ENCODE measurements at regions not wholly inside any gene's neighbourhood (a gene's known extent, or its start where the extent isn't known, plus 50 kb on each side); places are given as distances from the start of the nearest gene placed in this dataset.
"Not testable (repeated sequence)": the region's sequence is repeated elsewhere in the genome, so short reads cannot be mapped to it uniquely, and the experiment has no call there.

DNA sequence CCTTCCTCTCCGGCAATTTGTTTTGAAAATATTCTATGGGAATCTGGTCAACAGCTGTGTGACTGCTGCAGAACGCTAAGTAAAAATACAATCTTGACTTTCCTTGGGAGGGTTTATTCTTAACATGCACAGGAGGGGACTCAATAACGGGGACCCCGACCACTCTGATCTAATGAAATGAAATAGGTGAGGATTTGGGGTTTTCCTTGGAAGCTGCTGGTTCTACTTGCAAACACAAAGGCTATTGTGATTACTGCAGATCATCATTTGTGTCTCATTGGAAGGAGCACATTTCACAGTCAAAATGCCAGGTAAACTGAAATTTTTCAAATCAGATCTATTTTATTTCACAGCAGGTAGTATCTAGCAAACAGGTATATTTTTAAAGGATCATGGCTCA, 366.1 kb downstream of the SHANK2 start:
- DNase-seq, result no peak

DNA sequence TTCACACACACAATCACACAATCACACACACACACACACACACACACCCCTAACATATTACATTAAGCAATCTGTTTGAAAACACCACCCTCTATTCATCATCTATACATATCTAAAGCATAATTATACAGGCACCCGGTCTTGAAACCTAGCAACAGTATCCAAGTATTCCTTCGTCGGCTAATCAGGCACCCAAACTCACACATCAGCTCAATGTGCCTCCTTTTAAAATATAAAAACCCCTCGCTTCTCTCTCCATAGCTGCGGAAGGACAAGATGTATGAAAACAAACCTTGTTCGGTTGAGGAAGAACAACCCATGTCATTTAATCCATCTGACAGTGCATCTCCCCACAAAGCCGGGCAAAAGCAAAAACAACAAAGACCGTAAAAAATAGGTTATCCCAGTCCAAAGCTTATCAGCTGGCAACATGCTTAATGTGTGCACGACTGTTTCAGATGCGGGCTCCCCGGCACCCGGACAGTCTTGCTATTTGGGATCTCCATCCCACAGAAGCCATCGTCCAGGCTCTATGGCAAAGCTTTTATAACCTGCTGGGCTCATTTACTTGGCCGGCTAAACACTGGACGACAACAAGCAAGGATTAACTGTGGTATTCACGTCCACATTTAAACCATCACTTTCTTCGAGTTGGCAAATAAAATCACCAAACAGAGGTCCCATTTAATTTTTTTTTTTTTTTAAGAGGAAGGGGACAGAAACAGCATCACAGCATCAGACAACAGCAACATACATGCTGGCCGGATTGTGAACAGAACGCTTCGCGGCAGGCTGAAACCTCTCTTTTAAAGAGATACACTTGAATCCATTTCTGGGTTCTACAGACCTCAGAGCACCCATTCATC, 365.5 kb downstream of the SHANK2 start:
- no peak for DNase-seq

DNA sequence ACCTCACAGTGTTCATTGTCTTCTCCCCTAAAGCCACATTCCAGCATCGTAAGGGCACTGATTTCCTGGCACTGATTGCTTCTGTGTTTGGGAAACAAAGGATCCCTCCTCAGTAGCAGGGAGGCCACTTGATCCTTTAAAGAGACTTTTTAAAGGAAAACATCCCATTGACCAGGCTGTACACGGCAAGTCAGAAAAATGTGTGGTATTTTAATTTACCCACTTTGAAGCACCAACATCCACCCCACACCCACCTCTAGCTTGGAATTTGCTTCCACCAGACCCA, 364.9 kb downstream of the SHANK2 start:
- no peak for DNase-seq

DNA sequence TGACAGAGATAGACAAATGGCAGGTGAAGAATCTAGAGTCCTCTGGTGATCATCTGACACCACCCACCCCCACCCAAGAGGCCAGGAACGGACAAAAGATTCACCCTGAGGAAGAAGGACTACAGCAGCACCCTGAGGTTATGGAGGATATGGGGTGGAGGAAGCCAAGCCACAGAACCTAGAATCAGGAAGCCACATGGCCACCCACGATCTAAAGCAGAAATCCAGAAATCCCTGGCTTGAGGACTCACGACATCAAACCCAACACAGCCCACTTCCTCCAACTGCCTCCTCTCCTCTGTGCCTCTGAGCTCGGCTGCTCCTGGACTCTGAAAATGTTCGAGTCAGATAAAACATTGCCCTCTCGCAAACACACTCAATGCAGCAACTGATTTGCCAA, 364.3 kb downstream of the SHANK2 start:
- DNase-seq, result no peak

DNA sequence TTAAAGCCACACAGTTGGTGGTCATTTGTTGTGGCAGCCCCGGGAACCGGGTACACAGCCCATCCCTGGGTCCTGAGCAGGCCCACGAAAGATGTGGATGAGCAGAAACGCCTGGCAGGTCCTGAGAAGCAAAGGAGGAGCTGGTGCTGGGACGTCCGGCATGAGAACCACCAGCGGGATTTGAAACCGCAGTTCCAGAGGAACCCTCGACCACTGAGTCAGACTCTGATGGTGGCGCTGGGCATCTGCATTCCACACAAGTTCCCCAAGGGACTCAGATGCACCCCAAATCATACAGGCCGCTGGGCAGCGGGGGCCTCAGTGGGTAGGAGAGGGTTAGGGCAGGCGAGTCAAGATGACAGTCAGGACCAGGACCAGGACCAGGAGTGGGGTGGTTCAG, 363.0 kb downstream of the SHANK2 start:
- DNase-seq, result no peak

DNA sequence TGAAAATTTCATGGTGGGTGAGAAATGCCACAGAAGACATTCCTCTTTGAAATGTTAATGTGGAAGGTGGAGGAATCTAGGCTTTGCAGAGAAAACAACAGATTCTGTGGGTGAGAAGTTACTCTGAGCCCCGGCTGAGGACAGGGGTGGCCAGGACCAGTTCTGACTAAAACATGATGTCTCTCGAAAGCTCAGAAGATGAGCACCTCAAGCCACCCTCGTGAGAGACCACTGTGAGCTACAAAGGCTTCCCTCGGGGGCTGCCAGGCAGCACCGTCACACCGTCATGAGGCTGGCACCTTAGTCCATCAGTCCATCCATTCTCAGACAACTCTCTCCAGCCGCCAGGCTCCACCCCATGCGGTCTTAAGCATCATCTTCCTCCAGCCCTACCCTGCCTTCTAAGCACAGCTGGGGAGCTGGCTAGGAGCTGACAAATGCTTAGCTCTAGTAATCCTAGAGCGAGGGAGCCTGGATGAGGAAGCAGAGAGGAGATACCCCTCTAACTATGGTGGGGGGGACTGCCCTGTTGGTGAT, 360.5 kb downstream of the SHANK2 start:
- no peak for DNase-seq

DNA sequence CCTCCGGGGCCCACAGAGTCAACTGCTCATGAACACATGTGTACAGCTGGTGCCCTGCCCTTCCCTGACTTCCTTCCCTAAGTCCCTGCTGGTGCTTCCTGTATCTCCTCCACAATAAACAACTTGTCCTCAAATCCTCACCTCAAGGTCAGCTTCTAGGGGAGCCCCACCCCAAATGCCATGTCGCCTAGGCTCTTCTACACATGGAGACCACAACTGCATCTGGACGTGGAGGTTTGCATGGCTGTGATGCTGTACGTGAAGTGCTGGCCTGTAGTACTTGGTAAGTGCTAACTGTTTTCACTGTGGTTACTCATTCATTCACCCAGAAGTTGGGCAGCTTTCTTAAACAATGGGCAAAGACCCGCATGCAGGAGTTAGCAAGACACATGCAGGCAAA, 359.5 kb downstream of the SHANK2 start:
- no peak for DNase-seq

DNA sequence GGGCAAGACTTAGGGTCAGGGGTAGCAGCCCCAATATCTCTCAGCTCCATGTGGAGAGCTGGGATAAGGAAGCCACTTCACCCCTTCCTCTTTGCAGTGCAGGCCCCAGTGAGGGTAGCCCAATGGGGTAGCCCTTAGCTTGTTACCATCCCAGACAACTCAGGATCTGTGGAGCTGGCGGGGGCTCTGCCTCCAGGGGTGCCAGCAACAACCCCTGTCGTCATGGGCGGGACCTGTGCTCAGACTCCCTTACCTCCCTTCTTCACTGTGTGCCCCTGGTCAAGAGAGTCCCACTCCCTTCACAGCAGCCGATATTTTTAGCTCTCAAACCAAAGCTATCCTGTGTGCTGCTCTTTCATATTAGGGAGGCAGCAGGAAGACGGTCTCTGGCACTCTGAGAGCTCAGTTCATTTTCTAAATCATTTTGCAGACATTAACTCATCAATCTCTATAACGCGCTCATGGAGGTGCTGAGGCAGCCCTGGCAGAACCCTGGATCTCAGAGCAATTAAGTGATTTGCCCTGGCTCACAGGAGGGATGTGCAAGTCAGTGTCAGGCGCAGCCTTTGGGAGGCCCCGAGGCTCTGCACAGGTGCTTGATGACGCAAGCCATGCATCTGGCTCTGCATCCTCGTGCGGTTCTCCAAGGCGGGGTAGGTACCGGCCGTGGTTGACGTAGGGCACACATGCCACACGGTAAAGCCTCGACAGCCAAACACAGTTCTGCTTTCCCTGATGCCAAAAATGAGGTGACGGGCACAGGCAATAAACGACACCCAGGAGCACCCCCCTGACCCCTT, 357.6 kb downstream of the SHANK2 start:
- DNase-seq, result no peak

DNA sequence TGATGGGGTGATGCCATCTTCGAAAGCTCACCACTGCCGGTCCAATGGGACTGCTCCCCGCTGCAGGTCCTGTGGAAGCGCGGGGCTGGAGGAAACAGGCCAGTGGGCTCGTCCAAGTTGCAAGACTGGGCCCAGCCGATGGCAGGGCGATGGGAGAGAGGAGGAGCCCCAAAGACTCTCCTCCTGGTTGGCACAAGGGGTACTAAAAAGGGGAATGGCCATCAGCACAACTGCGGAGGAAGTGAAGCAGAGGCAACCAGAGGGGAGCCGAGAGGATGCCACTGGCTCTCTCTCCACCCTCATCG, 357.1 kb downstream of the SHANK2 start:
- no peak for DNase-seq

DNA sequence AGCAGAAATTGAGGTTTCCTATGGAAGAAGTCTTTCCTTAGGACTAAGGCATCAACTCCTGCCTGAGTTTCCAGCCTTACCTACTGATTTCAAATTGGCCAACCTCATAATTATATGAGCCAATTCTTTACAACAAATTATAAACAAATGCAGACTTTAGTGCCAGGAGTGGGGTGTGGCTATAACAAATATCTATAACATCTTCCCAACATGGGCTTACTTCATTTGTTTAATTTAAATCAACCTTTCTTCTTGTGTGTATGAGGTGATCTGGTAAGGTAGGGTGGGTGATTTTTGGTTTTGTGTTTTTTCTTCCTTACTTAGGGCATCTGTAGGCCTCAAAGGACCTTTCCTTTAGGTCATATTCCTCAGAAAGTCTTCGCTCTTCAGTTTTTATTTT, 354.9 kb downstream of the SHANK2 start:
- no peak for DNase-seq

DNA sequence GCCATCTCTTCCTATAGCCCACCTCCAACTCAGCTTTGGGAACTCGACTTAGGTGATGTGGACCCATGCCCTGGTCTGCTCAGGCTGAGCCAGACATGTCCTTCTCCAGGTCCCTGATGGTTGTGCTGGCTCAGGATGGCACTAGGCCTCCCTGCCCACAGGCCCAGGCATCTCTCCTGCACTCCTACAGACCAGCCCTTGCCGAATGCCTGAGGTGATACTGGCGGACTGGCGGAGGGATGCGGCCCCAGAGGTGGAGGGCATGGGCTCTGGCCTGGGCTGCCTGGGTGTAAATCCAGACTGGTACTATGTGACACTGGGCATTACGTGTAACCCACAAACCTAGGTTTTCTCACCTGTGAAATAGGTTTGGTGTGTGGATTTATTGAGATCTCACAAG, 352.8 kb downstream of the SHANK2 start:
- DNase-seq, result no peak

DNA sequence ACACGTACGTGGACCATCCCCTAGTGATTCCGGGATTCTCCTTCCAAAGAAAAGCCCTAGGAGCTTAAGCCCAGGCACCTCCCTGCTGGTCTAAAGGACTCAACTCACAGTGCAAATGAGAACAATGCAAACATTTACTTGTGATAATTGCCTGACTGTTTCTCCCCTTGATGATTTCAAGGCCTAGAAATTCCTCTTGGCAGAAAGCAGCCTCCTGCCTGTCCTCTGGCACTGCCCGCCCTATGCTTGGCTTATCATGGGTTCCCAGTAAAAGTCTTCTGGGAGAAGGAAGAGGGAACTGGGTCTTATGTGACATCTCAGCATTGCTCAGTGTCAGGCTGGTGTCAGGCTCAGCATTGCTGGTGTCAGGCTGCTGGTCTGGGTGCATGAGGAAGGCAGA, 351.8 kb downstream of the SHANK2 start:
- no peak for DNase-seq

DNA sequence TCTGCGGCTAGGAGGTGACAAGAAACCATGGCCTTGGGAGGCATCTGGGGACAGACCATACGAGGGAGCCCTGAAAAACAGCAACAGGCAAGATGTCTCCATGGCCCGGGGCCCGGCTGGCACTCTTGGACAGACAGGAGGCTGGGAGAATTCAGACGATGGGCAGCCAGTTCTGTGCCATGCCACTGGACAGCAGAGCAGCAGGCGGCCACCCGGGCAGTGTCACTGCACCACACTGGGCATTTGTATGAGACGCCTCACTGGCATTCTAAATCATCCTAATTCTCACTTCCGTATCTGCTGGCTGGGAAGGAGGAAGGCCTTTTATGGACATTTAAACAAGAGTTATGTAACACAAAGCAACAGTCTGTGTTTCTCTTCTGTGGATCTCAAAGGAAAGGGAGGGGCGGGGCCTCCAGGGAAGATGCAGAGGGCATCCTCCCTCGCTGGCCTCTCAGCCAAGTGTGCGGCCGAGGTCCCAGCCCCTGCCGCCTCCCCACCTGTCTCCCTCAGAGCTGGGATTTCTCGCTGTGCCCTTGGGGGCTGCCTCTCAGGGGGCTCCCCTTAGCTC, 350.3 kb downstream of the SHANK2 start:
- DNase-seq, result no peak

DNA sequence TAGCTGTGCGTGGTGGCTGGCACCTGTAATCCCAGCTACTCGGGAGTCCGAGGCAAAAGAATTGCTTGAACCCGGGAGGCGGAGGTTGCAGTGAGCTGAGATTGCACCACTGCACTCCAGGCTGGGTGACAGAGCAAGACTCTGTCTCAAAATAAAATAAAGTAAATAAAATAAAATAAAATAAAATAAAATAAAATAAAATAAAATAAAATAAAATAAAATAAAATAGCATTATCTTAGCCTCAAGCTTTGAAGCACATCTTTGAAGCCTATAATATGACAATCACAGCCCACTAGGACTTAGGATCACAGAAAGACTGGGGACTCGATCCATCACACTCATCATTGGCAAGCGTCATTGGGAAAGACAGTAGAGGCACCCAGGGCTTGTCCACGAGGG, 349.1 kb downstream of the SHANK2 start:
- DNase-seq, result not testable (repeated sequence)

DNA sequence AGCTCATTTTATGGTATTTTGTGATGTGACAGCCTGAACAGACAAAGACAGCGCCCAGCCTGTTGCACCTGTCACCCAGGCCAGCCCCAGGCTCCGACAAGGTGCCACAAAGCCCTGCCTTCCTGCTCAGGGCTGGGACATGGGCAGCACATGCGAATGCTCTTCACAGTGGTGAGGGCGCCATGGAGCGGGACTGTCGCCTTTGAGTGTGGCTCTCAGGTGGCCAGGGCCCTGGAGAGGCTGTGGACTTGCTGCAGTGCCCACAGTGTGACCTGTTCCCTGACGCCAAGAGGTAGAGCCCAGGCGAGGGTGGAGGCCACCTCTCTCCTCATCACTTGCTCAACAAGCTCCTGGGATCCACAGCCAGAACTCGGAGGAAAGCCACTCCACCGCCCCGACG, 346.3 kb downstream of the SHANK2 start:
- DNase-seq, result no peak

DNA sequence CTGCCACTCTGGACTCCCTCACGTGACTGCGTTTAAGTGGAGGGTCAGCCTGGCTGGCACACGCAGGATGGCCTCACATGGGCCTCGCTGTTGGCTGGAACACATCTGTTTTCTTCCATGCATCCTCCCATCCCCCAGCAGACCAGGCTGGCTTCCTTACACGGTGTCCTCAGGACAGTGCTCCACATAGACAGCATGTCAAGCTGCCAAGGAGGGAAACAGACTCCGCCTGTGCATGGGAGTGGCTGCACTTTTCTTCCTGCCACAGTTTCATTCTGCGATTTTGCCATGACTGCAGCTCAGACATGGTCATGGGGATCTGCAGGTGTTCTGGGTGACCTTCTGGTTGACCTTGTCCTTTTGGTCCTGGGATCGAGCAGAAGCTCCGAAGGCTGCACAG, 344.2 kb downstream of the SHANK2 start:
- DNase-seq, result no peak

DNA sequence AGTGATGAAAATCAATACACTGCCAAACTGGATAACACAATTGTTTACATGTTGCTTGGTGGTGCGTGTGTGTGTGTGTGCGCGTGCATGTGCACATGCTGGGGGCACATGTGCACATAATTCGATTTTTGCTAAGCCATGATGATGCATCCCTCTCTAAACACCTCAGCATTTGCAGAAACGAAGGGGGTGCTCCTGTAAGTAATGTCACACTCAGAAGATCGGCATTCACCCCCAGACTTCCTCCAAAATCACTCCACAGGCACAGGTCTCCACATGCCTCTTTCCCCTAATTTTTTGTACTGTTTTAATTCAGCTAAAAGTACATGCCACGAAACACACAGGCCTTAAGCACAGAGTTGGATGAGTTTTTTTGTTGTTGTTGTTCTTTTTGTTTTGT, 341.5 kb downstream of the SHANK2 start:
- DNase-seq, result no peak

DNA sequence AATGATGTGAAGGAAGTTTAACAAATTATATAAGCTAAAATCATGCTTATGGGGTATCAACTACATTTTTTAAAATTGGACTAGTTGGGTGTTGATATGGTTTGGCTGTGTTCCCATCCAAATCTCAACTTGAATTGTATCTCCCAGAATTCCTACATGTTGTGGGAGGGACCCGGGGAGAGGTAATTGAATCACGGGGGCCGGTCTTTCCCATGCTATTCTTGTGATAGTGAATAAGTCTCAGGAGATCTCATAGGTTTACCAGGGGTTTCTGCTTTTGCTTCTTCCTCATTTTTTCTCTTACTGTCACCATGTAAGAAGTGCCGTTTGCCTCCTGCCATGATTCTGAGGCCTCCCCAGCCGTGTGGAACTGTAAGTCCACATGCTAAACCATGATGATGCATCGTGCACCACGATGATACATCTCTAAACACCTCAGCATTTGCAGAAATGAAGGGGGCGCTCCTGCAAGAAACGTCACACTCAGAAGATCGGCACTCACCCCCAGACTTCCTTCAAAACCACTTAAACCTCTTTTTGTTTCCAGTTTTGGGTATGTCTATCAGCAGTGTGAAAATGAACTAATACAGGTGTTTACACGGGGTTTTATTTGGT, 340.0 kb downstream of the SHANK2 start:
- no peak for DNase-seq

DNA sequence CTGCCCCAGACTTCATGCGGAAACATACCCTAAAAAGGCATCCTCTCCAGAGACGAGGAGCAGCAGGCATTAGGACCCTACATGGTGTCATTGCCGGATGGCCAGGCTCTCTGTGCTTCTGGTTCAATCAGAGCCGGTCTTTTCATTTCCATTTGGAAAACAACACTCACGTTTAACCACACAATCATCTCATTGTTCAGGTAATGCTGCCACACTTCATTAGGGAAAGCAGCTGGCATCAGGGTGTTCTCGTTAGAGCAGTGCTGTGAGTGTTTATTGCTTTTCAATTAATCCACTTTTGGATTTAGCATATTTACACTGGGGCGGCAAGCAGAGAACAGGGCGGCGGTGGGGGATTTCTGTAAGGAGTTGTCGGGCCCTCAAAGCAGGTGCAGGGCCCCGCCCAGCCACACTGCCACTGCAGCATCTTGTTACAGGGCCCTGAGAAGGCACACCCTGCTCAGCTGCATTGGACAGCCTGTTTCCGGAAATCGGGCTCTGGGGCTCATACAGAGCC, 338.6 kb downstream of the SHANK2 start:
- no peak for DNase-seq

DNA sequence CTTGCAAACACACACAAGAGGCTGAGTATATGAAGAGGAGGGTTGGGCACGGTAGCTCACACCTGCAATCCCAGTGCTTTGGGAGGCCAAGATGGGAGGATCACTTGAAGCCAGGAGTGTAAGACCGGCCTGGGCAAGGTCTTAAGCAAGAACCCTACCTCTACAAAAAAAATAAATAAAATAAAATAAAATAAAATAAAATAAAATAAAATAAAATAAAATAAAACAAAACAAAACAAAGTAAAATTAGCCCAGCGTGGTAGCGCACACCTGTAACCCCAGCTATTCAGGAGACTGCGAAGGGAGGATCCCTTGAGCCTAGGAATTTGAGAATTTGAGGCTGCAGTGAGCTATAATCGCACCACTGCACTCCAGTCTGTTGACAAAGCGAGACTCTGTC, 337.9 kb downstream of the SHANK2 start:
- DNase-seq, result no peak

DNA sequence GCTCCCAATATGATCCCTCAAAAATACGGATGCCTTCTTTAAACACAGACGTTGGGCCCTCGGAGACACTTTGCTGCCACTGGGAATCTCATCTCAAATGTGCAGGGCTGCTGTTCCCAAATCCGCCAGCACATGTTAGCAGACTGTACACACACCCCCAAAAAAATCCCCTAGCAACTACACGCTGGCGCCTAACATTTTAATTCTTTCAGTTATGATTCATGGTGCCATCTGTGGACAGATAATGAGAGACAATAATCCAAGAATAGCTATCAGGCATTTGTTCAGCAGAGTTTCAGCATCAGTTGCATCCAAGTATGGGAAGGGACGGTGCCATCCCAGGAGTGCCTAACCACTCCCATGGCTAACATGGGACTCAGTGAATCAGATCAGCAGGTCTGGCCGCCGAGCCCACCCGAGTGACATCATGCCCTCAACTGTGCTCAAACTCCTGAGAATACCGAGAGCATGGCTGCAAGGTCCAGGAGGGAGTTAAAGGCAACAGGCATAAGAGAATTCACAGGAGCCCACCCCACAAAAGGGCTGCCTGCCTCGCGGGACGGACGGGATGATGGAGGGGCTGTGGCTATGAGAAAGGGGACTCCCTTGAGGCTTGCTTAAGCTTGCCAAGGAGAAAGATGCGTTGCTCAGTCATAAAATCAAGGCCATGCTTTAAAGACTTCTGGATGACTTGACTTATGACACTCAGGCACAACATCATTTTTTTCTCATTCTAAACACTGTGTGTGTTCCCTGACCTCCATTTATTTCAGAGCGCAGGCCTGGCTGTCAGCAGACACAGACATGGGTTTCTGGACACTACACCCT, 337.0 kb downstream of the SHANK2 start:
- DNase-seq, result no peak

DNA sequence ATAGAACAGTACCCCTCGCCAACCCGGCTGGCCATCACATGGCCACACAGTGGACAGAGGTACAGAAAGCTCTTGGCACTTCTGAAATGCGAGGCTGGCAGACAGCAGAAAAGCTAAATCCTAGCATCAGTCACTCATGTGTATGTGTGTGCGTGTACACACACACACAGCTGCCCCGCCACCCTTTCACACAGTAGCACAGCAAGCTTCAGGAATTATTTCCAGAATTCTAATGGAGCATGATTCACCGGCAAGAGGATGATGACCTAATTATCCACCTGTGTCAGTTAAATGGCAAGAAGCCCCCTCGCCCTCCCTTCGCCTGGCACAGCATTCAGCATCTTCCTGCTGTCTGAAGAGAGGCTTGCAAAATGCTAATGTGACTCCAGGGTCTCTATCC, 336.0 kb downstream of the SHANK2 start:
- DNase-seq, result no peak
